WTC11 (cell line): ENCODE measurements at regions not wholly inside any gene's neighbourhood (a gene's known extent, or its start where the extent isn't known, plus 50 kb on each side); places are given as distances from the start of the nearest gene placed in this dataset.
A peak's percentile ranks its signal among the peaks of the same experiment; 100 is the strongest.

Experiments used
- ATAC-seq: fragments of 200-7000 bp; cut with Tn5 transposase; 2 replicates; pipeline ENCODE4 v1.10.0; 2021; ENCODE audit warnings: mild to moderate bottlenecking, moderate library complexity
- CTCF ChIA-PET: fragments of 300-600 bp; sonication (Branson Sonifier 250); formaldehyde crosslinking; loops from one replicate; lab custom pipeline; 2021; ENCODE audit warnings: antibody characterized with exemption; lab: Charles Lee
- POLR2A ChIA-PET: fragments of 350-600 bp; sonication (Branson Sonifier 250); formaldehyde crosslinking; loops from one replicate; lab custom pipeline; 2021; ENCODE audit warnings: antibody characterized with exemption; lab: Charles Lee
- DNase-seq: peaks from one replicate; pipeline ENCODE4 v3.0.0; 2021; ENCODE audit warnings: low spot score
- H3K27ac Mint-ChIP-seq: 2 replicates; pipeline ENCODE4 v1.8.0; 2021; ENCODE audit warnings: mixed read lengths
- H3K27me3 Mint-ChIP-seq: 2 replicates; pipeline ENCODE4 v1.8.0; 2021; ENCODE audit warnings: low read depth, mild to moderate bottlenecking, moderate library complexity, mixed read lengths
- H3K36me3 Mint-ChIP-seq: 2 replicates; pipeline ENCODE4 v1.8.0; 2021; ENCODE audit warnings: mixed read lengths
- H3K4me1 Mint-ChIP-seq: 2 replicates; pipeline ENCODE4 v1.8.0; 2022; ENCODE audit warnings: mixed read lengths
- H3K4me3 Mint-ChIP-seq: 2 replicates; pipeline ENCODE4 v1.8.0; 2021; ENCODE audit warnings: mild to moderate bottlenecking, moderate library complexity, mixed read lengths
- H3K9me3 Mint-ChIP-seq: 2 replicates; pipeline ENCODE4 v1.8.0; 2021; ENCODE audit warnings: mixed read lengths
- AR ChIP-seq: fragments of 250-450 bp; sonication (Bioruptor Pico); IDR thresholded peaks from 2 replicates; pipeline ENCODE4 v1.9.0; 2021; ENCODE audit warnings: mild to moderate bottlenecking
- ATF3 ChIP-seq: sonication (generic); formaldehyde crosslinking; conservative IDR thresholded peaks from 2 replicates; pipeline ENCODE4 v1.8.1; 2022; ENCODE audit warnings: mild to moderate bottlenecking, missing genetic modification reagents
- E2F4 ChIP-seq: sonication (generic); formaldehyde crosslinking; IDR thresholded peaks from 2 replicates; pipeline ENCODE4 v1.8.1; 2022; ENCODE audit warnings: low read depth, mild to moderate bottlenecking, moderate library complexity, missing genetic modification reagents, borderline replicate concordance
- NFYB ChIP-seq: sonication (generic); formaldehyde crosslinking; conservative IDR thresholded peaks from 2 replicates; pipeline ENCODE4 v1.8.0; 2022; ENCODE audit warnings: low read depth, missing genetic modification reagents
- NR2C2 ChIP-seq: sonication (generic); formaldehyde crosslinking; IDR thresholded peaks from 2 replicates; pipeline ENCODE4 v1.8.0; 2022; ENCODE audit warnings: mild to moderate bottlenecking, missing genetic modification reagents
- OVOL2 ChIP-seq: fragments of 250-450 bp; sonication (Bioruptor Pico); IDR thresholded peaks from 2 replicates; pipeline ENCODE4 v1.9.0; 2021; ENCODE audit warnings: mild to moderate bottlenecking, borderline replicate concordance
- PRDM15 ChIP-seq: sonication (generic); formaldehyde crosslinking; IDR thresholded peaks from 2 replicates; pipeline ENCODE4 v1.8.0; 2022; ENCODE audit warnings: missing genetic modification reagents
- SMAD4 ChIP-seq: sonication (generic); formaldehyde crosslinking; IDR thresholded peaks from 2 replicates; pipeline ENCODE4 v1.8.0; 2022; ENCODE audit warnings: mild to moderate bottlenecking, missing genetic modification reagents
- SOX15 ChIP-seq: fragments of 250-450 bp; sonication (Bioruptor Pico); IDR thresholded peaks from 2 replicates; pipeline ENCODE4 v1.9.0; 2021; ENCODE audit warnings: mild to moderate bottlenecking
- TEAD4 ChIP-seq: sonication (generic); formaldehyde crosslinking; IDR thresholded peaks from 2 replicates; pipeline ENCODE4 v1.8.0; 2022; ENCODE audit warnings: mild to moderate bottlenecking, missing genetic modification reagents
- ZNF263 ChIP-seq: sonication (generic); formaldehyde crosslinking; IDR thresholded peaks from 2 replicates; pipeline ENCODE4 v1.8.1; 2022; ENCODE audit warnings: low read depth, mild to moderate bottlenecking, moderate library complexity, missing genetic modification reagents

GRCh38 chrX:45804276-45804675, 603.6 kb upstream of the DIPK2B start (continued):
- TF ChIP-seq E2F4 (CRISPR knock-in tag) (no peak), SOX15 (CRISPR knock-in tag) (no peak), NFYB (CRISPR knock-in tag) (no peak), ATF3 (CRISPR knock-in tag) (no peak), SMAD4 (CRISPR knock-in tag) (no peak), ZNF263 (CRISPR knock-in tag) (no peak), TEAD4 (CRISPR knock-in tag) (no peak)

- Mint-ChIP-seq H3K27ac (peak overlapping the region; percentile 89), H3K27me3 (no peaks in the 10 kb centered on the region), H3K4me3 (peak overlapping the region; percentile 10; the same call in 1 of the 2 replicates)
Observed at GRCh38 chrX:45803383-45803921, 602.8 kb upstream of the DIPK2B start.

More at GRCh38 chrX:45803383-45803921, 602.8 kb upstream of the DIPK2B start:
- CTCF ChIA-PET, result no interaction called here
- DNase-seq, result no peak
- ATAC-seq, result no peak
- POLR2A ChIA-PET, result interaction anchor here (0.5 kb wide), 1 partner anchor 19 kb away, joined by 5 read pairs; no protein-coding TSS in a partner anchor
- H3K36me3 Mint-ChIP-seq, result peaks cover 3% of the 10 kb centered on the region
- TF ChIP-seq PRDM15 (CRISPR knock-in tag), result no peak
- TF ChIP-seq SMAD4 (CRISPR knock-in tag), result no peak
- no peak for TF ChIP-seq OVOL2 (CRISPR knock-in tag)
- no peak for TF ChIP-seq NR2C2 (CRISPR knock-in tag)
- TF ChIP-seq AR, result no peak
- TF ChIP-seq, all 79 proteins: peak for 0
- peaks cover 84% of the 10 kb centered on the region for H3K4me1 Mint-ChIP-seq
- H3K9me3 Mint-ChIP-seq, result no peaks in the 10 kb centered on the region
